SK-N-SH (cell line): ENCODE measurements at regions not wholly inside any gene's neighbourhood (a gene's known extent, or its start where the extent isn't known, plus 50 kb on each side); places are given as distances from the start of the nearest gene placed in this dataset.

Experiments
- CTCF ChIA-PET: fragments of 300-600, 350-600 bp; formaldehyde crosslinking; extraction: SDS; loops from one replicate; lab custom pipeline; 2021; lab: Yijun Ruan, JAX
- POLR2A ChIA-PET: fragments of 350-600 bp; sonication (Branson Sonifier 250); formaldehyde crosslinking; extraction: SDS; loops from one replicate; lab custom pipeline; 2020; ENCODE audit warnings: antibody characterized with exemption, inconsistent platforms; lab: Yijun Ruan, JAX
- DNase-seq: peaks from one replicate; pipeline ENCODE4 v3.0.0; 2012
- H2AFZ ChIP-seq: fragments of 200-600 bp; sonication (generic); 2 replicates; pipeline ENCODE4 v1.8.1; 2016; ENCODE audit warnings: antibody characterized with exemption, mild to moderate bottlenecking, low read depth
- H3F3A ChIP-seq: fragments of 200-600 bp; sonication (generic); replicated peaks from 2 replicates; pipeline ENCODE3; 2016; ENCODE audit warnings: antibody characterized with exemption, mild to moderate bottlenecking; ENCODE audit not compliant: insufficient read depth
- H3K27ac ChIP-seq, 2 experiments: fragments of 200-500 bp in 1 of 2; fragments of 200-600 bp in 1 of 2; sonication (Bioruptor generic) in 1 of 2; sonication (generic), shearing (Covaris generic) in 1 of 2; 2 replicates each; pipeline versions ENCODE4 v1.5.1 to v1.6.1; 2014 to 2016; ENCODE audit warnings: low read depth in 2 of 2, inconsistent platforms in 1 of 2, low read length in 1 of 2, mild to moderate bottlenecking in 1 of 2, mixed read lengths in 1 of 2
- H3K27me3 ChIP-seq: fragments of 200-600 bp; sonication (generic), shearing (Covaris generic); 2 replicates; pipeline ENCODE4 v1.6.1; 2016; ENCODE audit warnings: mixed run types; ENCODE audit not compliant: insufficient read depth
- H3K36me3 ChIP-seq, 2 experiments: fragments of 200-500 bp in 1 of 2; fragments of 200-600 bp in 1 of 2; sonication (Bioruptor generic) in 1 of 2; sonication (generic) in 1 of 2; replicated peaks in 1 of 2; 2 replicates each; pipeline versions ENCODE3 to v1.5.1; 2014 to 2016; ENCODE audit warnings: low read length in 1 of 2, mild to moderate bottlenecking in 1 of 2; ENCODE audit not compliant: insufficient read depth in 2 of 2, control insufficient read depth in 1 of 2
- H3K4me1 ChIP-seq, 2 experiments: fragments of 200-500 bp in 1 of 2; fragments of 200-600 bp in 1 of 2; sonication (Bioruptor generic) in 1 of 2; sonication (generic), shearing (Covaris generic) in 1 of 2; 2 replicates each; pipeline versions ENCODE4 v1.5.1 to v1.6.1; 2014 to 2016; ENCODE audit warnings: low read depth in 1 of 2, low read length in 1 of 2, mixed run types in 1 of 2; ENCODE audit not compliant: insufficient read depth in 2 of 2, control insufficient read depth in 1 of 2
- H3K4me2 ChIP-seq: fragments of 200-600 bp; sonication (generic), shearing (Covaris generic); 2 replicates; pipeline ENCODE4 v1.6.1; 2017; ENCODE audit warnings: mixed run types
- H3K4me3 ChIP-seq, 2 experiments: fragments of 200-500 bp in 1 of 2; fragments of 200-600 bp in 1 of 2; sonication (Bioruptor generic) in 1 of 2; sonication (generic), shearing (Covaris generic) in 1 of 2; 2 replicates each; pipeline versions ENCODE4 v1.5.1 to v1.8.1; 2014 to 2016; ENCODE audit warnings: low read depth in 2 of 2, inconsistent platforms in 1 of 2, low read length in 1 of 2, mild to moderate bottlenecking in 1 of 2, mixed read lengths in 1 of 2, moderate library complexity in 1 of 2
- H3K79me2 ChIP-seq: fragments of 200-600 bp; sonication (generic); 2 replicates; pipeline ENCODE4 v1.8.1; 2017; ENCODE audit warnings: mild to moderate bottlenecking; ENCODE audit not compliant: insufficient read depth
- H3K9ac ChIP-seq: fragments of 200-600 bp; sonication (generic); 2 replicates; pipeline ENCODE4 v1.6.1; 2017; ENCODE audit warnings: mixed run types
- H3K9me2 ChIP-seq: fragments of 200-600 bp; sonication (generic); 2 replicates; pipeline ENCODE4 v1.6.1; 2017; ENCODE audit warnings: mixed run types
- H3K9me3 ChIP-seq: fragments of 200-600 bp; sonication (generic); 2 replicates; pipeline ENCODE4 v1.6.1; 2017; ENCODE audit warnings: mixed run types, mild to moderate bottlenecking, moderate library complexity
- H4K20me1 ChIP-seq: fragments of 200-600 bp; sonication (generic); 2 replicates; pipeline ENCODE4 v1.6.1; 2017; ENCODE audit warnings: mild to moderate bottlenecking, mixed run types; ENCODE audit not compliant: insufficient read depth
- FOXM1 ChIP-seq: IDR thresholded peaks from 2 replicates; pipeline ENCODE4 v1.4.0; 2012; ENCODE audit warnings: low read depth, mild to moderate bottlenecking
- IRF3 ChIP-seq: fragments of 150-350 bp; IDR thresholded peaks from 2 replicates; pipeline ENCODE4 v1.6.1; 2016; ENCODE audit warnings: mild to moderate bottlenecking, low read depth, low read length
- MEF2A ChIP-seq: IDR thresholded peaks from 2 replicates; pipeline ENCODE4 v1.4.0; 2012; ENCODE audit warnings: low read depth, borderline replicate concordance
- MXI1 ChIP-seq: IDR thresholded peaks from 2 replicates; pipeline ENCODE4 v1.6.1; 2012; ENCODE audit warnings: mild to moderate bottlenecking, low read depth, low read length, improper control_type of control experiment
- NFIC ChIP-seq: IDR thresholded peaks from 2 replicates; pipeline ENCODE4 v1.4.0; 2012; ENCODE audit warnings: borderline replicate concordance
- RAD21 ChIP-seq: IDR thresholded peaks from 2 replicates; pipeline ENCODE4 v1.6.1; 2012; ENCODE audit warnings: mild to moderate bottlenecking, low read length
- RCOR1 ChIP-seq: fragments of 150-350 bp; IDR thresholded peaks from 2 replicates; pipeline ENCODE4 v1.6.1; 2017; ENCODE audit warnings: antibody characterized with exemption, low read length
- RFX5 ChIP-seq: IDR thresholded peaks from 2 replicates; pipeline ENCODE4 v1.6.1; 2012; ENCODE audit warnings: mild to moderate bottlenecking, improper control_type of control experiment, low read length
- RXRA ChIP-seq: IDR thresholded peaks from 2 replicates; pipeline ENCODE4 v1.4.0; 2012; ENCODE audit warnings: low read depth, mild to moderate bottlenecking, borderline replicate concordance
- SIN3A ChIP-seq: IDR thresholded peaks from 2 replicates; pipeline ENCODE4 v1.6.1; 2012; ENCODE audit warnings: low read depth, mild to moderate bottlenecking, low read length, moderate library complexity, borderline replicate concordance
- SMC3 ChIP-seq: IDR thresholded peaks from 2 replicates; pipeline ENCODE4 v1.6.1; 2012; ENCODE audit warnings: low read depth, low read length, improper control_type of control experiment
- TAF1 ChIP-seq: IDR thresholded peaks from 2 replicates; pipeline ENCODE4 v1.6.1; 2012; ENCODE audit warnings: low read depth, mild to moderate bottlenecking, low read length, moderate library complexity, borderline replicate concordance
- TCF12 ChIP-seq: IDR thresholded peaks from 2 replicates; pipeline ENCODE4 v1.4.0; 2012
- TEAD4 ChIP-seq: IDR thresholded peaks from 2 replicates; pipeline ENCODE4 v1.4.0; 2012; ENCODE audit warnings: mild to moderate bottlenecking, borderline replicate concordance; ENCODE audit not compliant: insufficient read depth
- USF1 ChIP-seq: IDR thresholded peaks from 2 replicates; pipeline ENCODE4 v1.4.0; 2012; ENCODE audit warnings: low read depth, borderline replicate concordance
- USF2 ChIP-seq: fragments of 150-350 bp; IDR thresholded peaks from 2 replicates; pipeline ENCODE4 v1.6.1; 2017; ENCODE audit warnings: antibody characterized with exemption, low read length, low read depth, borderline replicate concordance
- YY1 ChIP-seq: IDR thresholded peaks from 2 replicates; pipeline ENCODE4 v1.4.0; 2012; ENCODE audit warnings: low read depth, mild to moderate bottlenecking
- WGBS: methylation state at CpG from one replicate; pipeline ENCODE4 v1.1.6; 2017; ENCODE audit warnings: low lambda C conversion rate; 5-methylcytosine and 5-hydroxymethylcytosine counted together

- TF ChIP-seq RXRA (no peak), YY1 (no peak), TCF12 (no peak)
Measured at GRCh38 chr2:4775668-4776067, 916.5 kb upstream of the SOX11 start (continued).

GRCh38 chr2:4780679-4781078 lies 911.5 kb upstream of the SOX11 start:
- Histone ChIP-seq H3F3A (no peaks in the 10 kb centered on the region), H3K27me3 (no peaks in the 10 kb centered on the region), H3K4me1 (no peaks in the 10 kb centered on the region), H4K20me1 (no peaks in the 10 kb centered on the region), H3K9me3 (no peaks in the 10 kb centered on the region), H3K79me2 (no peaks in the 10 kb centered on the region), H3K36me3 (no peaks in the 10 kb centered on the region), H3K27ac (no peak overlapping the region), H2AFZ (no peak overlapping the region), H3K4me2 (no peak overlapping the region), H3K9me2 (no peaks in the 10 kb centered on the region), H3K9ac (no peak overlapping the region), H3K4me3 (no peak overlapping the region)
- WGBS: 14% methylated on average over 3 of the region's 3 CpGs
- TF ChIP-seq IRF3 (no peak), TCF12 (no peak), RCOR1 (no peak), MXI1 (no peak), RFX5 (no peak), NFIC (no peak), FOXM1 (no peak), USF1 (no peak), RAD21 (no peak), TAF1 (no peak), MEF2A (no peak), SMC3 (no peak), TEAD4 (no peak)
- ChIA-PET POLR2A (no interaction called here), CTCF (interaction anchor here (1.3 kb wide), 1 partner anchor 14 kb away, joined by 3 read pairs; no protein-coding TSS in a partner anchor)
- DNase-seq: no peak

- 31% methylated on average over 1 of the region's 1 CpG for WGBS
- H2AFZ ChIP-seq: no peak overlapping the region
- H3K4me2 ChIP-seq: no peak overlapping the region
- CTCF ChIA-PET: interaction anchor here (0.7 to 1.5 kb wide), 2 partner anchors 19 to 20 kb away, joined by 3 to 7 read pairs; no protein-coding TSS in a partner anchor
- H3K27me3 ChIP-seq: no peaks in the 10 kb centered on the region
- H3K4me1 ChIP-seq: no peaks in the 10 kb centered on the region
- H3K9me2 ChIP-seq: no peaks in the 10 kb centered on the region
- no peaks in the 10 kb centered on the region for H3F3A ChIP-seq
- H3K4me3 ChIP-seq: no peak overlapping the region
- H3K79me2 ChIP-seq: no peaks in the 10 kb centered on the region
- H3K9ac ChIP-seq: no peak overlapping the region
- no peaks in the 10 kb centered on the region for H3K9me3 ChIP-seq
- H3K36me3 ChIP-seq: no peaks in the 10 kb centered on the region
- TF ChIP-seq USF2: no peak
- no peak for TF ChIP-seq MEF2A
- TF ChIP-seq SIN3A: no peak
- TF ChIP-seq FOXM1: no peak
- H3K27ac ChIP-seq: no peak overlapping the region
- no peak for DNase-seq
- H4K20me1 ChIP-seq: no peaks in the 10 kb centered on the region
- POLR2A ChIA-PET: no interaction called here
Measured at GRCh38 chr2:4782647-4783046, 909.5 kb upstream of the SOX11 start.
